ENCODE measurements at regions not wholly inside any gene's neighbourhood (a gene's known extent, or its start where the extent isn't known, plus 50 kb on each side); places are given as distances from the start of the nearest gene placed in this dataset.

- no peak for DNase-seq
These were observed 50.4 kb upstream of the GGTA1 start for GRCh38 chr9:121550041-121550440.

- peak; percentile 42 for DNase-seq
These were observed 51.2 kb upstream of the GGTA1 start for GRCh38 chr9:121550569-121551512.

GRCh38 chr9:121551985-121552753, 52.5 kb upstream of the GGTA1 start:
- no peak for DNase-seq

GRCh38 chr9:121556082-121556481, 56.4 kb upstream of the GGTA1 start:
- no peak for DNase-seq

- no peak for DNase-seq
These were observed 56.9 kb upstream of the GGTA1 start for GRCh38 chr9:121556580-121556979.

- no peak for DNase-seq
These were observed 58.2 kb upstream of the GGTA1 start for GRCh38 chr9:121557581-121558447.

- no peak for DNase-seq
These were observed 58.8 kb upstream of the GGTA1 start for GRCh38 chr9:121558473-121558872.

- DNase-seq = no peak
These were observed 59.5 kb upstream of the GGTA1 start for GRCh38 chr9:121559183-121559582.

GRCh38 chr9:121560921-121561320, 61.3 kb upstream of the GGTA1 start:
- no peak for DNase-seq

GRCh38 chr9:121561385-121562222, 62.0 kb upstream of the GGTA1 start:
- no peak for DNase-seq

GRCh38 chr9:121562301-121562700, 62.7 kb upstream of the GGTA1 start:
- DNase-seq = no peak

- no peak for DNase-seq
These were observed 63.8 kb upstream of the GGTA1 start for GRCh38 chr9:121563425-121563824.

- DNase-seq = no peak
These were observed 64.3 kb upstream of the GGTA1 start for GRCh38 chr9:121563881-121564460.

- DNase-seq = no peak
These were observed 65.0 kb upstream of the GGTA1 start for GRCh38 chr9:121564504-121565260.

GRCh38 chr9:121566481-121567465, 67.1 kb upstream of the GGTA1 start:
- no peak for DNase-seq

- DNase-seq = no peak
These were observed 68.1 kb upstream of the GGTA1 start for GRCh38 chr9:121567500-121568342.

GRCh38 chr9:121568343-121569265, 69.0 kb upstream of the GGTA1 start:
- no peak for DNase-seq
